Hepatocyte (in vitro differentiated cells): ENCODE measurements at regions not wholly inside any gene's neighbourhood (a gene's known extent, or its start where the extent isn't known, plus 50 kb on each side); places are given as distances from the start of the nearest gene placed in this dataset.

Source experiments
- DNase-seq: peaks from one replicate; pipeline ENCODE4 v3.0.0-alpha.2; 2016; ENCODE audit warnings: low spot score
- H2AFZ ChIP-seq: fragments of 200-600 bp; sonication (generic); 2 replicates; pipeline ENCODE4 v1.6.0; 2016; ENCODE audit warnings: antibody characterized with exemption, mild to moderate bottlenecking
- H3K27ac ChIP-seq: fragments of 200-600 bp; sonication (generic); 2 replicates; pipeline ENCODE4 v1.5.1; 2016; ENCODE audit warnings: mild to moderate bottlenecking
- H3K27me3 ChIP-seq: fragments of 200-600 bp; sonication (generic); 2 replicates; pipeline ENCODE4 v1.6.1; 2016
- H3K36me3 ChIP-seq: fragments of 200-600 bp; sonication (generic); replicated peaks from 2 replicates; pipeline ENCODE4 v1.5.1; 2016; ENCODE audit warnings: low read depth; ENCODE audit not compliant: insufficient read depth
- H3K4me1 ChIP-seq: fragments of 200-600 bp; sonication (generic); 2 replicates; pipeline ENCODE4 v1.5.1; 2016; ENCODE audit warnings: mild to moderate bottlenecking, moderate library complexity; ENCODE audit not compliant: insufficient read depth
- H3K4me2 ChIP-seq: fragments of 200-600 bp; sonication (generic); 2 replicates; pipeline ENCODE4 v1.6.0; 2016
- H3K4me3 ChIP-seq: fragments of 200-600 bp; sonication (generic); 2 replicates; pipeline ENCODE4 v1.5.1; 2016; ENCODE audit warnings: mild to moderate bottlenecking
- H3K79me2 ChIP-seq: fragments of 200-600 bp; sonication (generic); 2 replicates; pipeline ENCODE4 v1.6.0; 2017; ENCODE audit warnings: mild to moderate bottlenecking
- H3K9me2 ChIP-seq: fragments of 200-600 bp; sonication (generic); replicated peaks from 2 replicates; pipeline ENCODE4 v1.6.0; 2017; ENCODE audit warnings: mild to moderate bottlenecking; ENCODE audit not compliant: insufficient read depth
- H3K9me3 ChIP-seq: fragments of 200-600 bp; sonication (generic); 2 replicates; pipeline ENCODE4 v1.5.1; 2016; ENCODE audit warnings: low read depth, mild to moderate bottlenecking
- H4K20me1 ChIP-seq: fragments of 200-600 bp; sonication (generic); 2 replicates; pipeline ENCODE4 v1.6.0; 2016; ENCODE audit warnings: mild to moderate bottlenecking; ENCODE audit not compliant: insufficient read depth, poor library complexity, severe bottlenecking
- CTCF ChIP-seq: fragments of 200-600 bp; sonication (generic); IDR thresholded peaks from 2 replicates; pipeline ENCODE4 v1.5.1; 2016; ENCODE audit warnings: antibody characterized with exemption, mild to moderate bottlenecking; ENCODE audit not compliant: poor library complexity
- EZH2 ChIP-seq: fragments of 200-600 bp; sonication (generic); IDR thresholded peaks from 2 replicates; pipeline ENCODE4 v1.6.1; 2016; ENCODE audit warnings: antibody characterized with exemption, mild to moderate bottlenecking, borderline replicate concordance
- EZH2phosphoT487 ChIP-seq: fragments of 200-600 bp; sonication (generic); IDR thresholded peaks from one replicate; pipeline ENCODE4 v1.6.1; 2018; ENCODE audit warnings: antibody characterized with exemption, mild to moderate bottlenecking, low read depth, moderate library complexity; ENCODE audit not compliant: unreplicated experiment, severe bottlenecking
- WGBS: methylation state at CpG from one replicate; pipeline ENCODE4 v1.1.6; 2016; ENCODE audit warnings: low lambda C conversion rate; ENCODE audit errors: missing lambda C conversion rate; 5-methylcytosine and 5-hydroxymethylcytosine counted together

GRCh38 chr2:234318361-234318760 lies 178.5 kb downstream of the ARL4C start:
- no peak for TF ChIP-seq CTCF
- no peak for TF ChIP-seq EZH2
- no peak for TF ChIP-seq EZH2phosphoT487
- Histone ChIP-seq H3K79me2 (no peaks in the 10 kb centered on the region), H3K4me1 (no peaks in the 10 kb centered on the region), H3K9me2 (no peaks in the 10 kb centered on the region), H2AFZ (no peak overlapping the region), H4K20me1 (no peaks in the 10 kb centered on the region), H3K4me2 (no peak overlapping the region), H3K27me3 (no peaks in the 10 kb centered on the region), H3K9me3 (no peaks in the 10 kb centered on the region), H3K27ac (no peak overlapping the region), H3K4me3 (no peak overlapping the region), H3K36me3 (no peaks in the 10 kb centered on the region)
- 91% methylated on average over 3 of the region's 3 CpGs for WGBS
- DNase-seq: no peak

GRCh38 chr2:234313558-234313957 lies 183.3 kb downstream of the ARL4C start:
- 88% methylated on average over 4 of the region's 4 CpGs for WGBS

GRCh38 chr2:234310166-234310565 lies 186.7 kb downstream of the ARL4C start:
- Histone ChIP-seq H3K4me1 (no peaks in the 10 kb centered on the region), H4K20me1 (no peaks in the 10 kb centered on the region), H3K9me3 (no peaks in the 10 kb centered on the region), H2AFZ (no peak overlapping the region), H3K4me3 (no peak overlapping the region), H3K4me2 (no peak overlapping the region), H3K79me2 (no peaks in the 10 kb centered on the region), H3K27me3 (no peaks in the 10 kb centered on the region), H3K27ac (no peak overlapping the region), H3K36me3 (no peaks in the 10 kb centered on the region), H3K9me2 (no peaks in the 10 kb centered on the region)
- DNase-seq: no peak
- 92% methylated on average over 5 of the region's 5 CpGs for WGBS
- TF ChIP-seq CTCF (no peak), EZH2phosphoT487 (no peak)

More at GRCh38 chr2:234313558-234313957, 183.3 kb downstream of the ARL4C start:
- Histone ChIP-seq H3K4me2 (no peak overlapping the region), H3K79me2 (no peaks in the 10 kb centered on the region), H2AFZ (no peak overlapping the region), H3K27ac (no peak overlapping the region), H3K9me3 (no peaks in the 10 kb centered on the region), H3K4me3 (no peak overlapping the region), H3K4me1 (no peaks in the 10 kb centered on the region), H3K36me3 (no peaks in the 10 kb centered on the region), H3K27me3 (no peaks in the 10 kb centered on the region), H4K20me1 (no peaks in the 10 kb centered on the region), H3K9me2 (no peaks in the 10 kb centered on the region)
- no peak for DNase-seq
- TF ChIP-seq CTCF (no peak), EZH2 (no peak), EZH2phosphoT487 (no peak)

GRCh38 chr2:234309431-234309830 lies 187.4 kb downstream of the ARL4C start:
- no peak overlapping the region for H3K27ac ChIP-seq
- H4K20me1 ChIP-seq: no peaks in the 10 kb centered on the region
- no peaks in the 10 kb centered on the region for H3K36me3 ChIP-seq
- no peaks in the 10 kb centered on the region for H3K27me3 ChIP-seq
- H3K9me2 ChIP-seq: no peaks in the 10 kb centered on the region
- H3K79me2 ChIP-seq: no peaks in the 10 kb centered on the region
- H3K9me3 ChIP-seq: no peaks in the 10 kb centered on the region
- no peaks in the 10 kb centered on the region for H3K4me1 ChIP-seq
- no peak for DNase-seq
- H3K4me2 ChIP-seq: no peak overlapping the region
- 93% methylated on average over 5 of the region's 5 CpGs for WGBS
- TF ChIP-seq EZH2 (no peak), CTCF (no peak), EZH2phosphoT487 (no peak)
- no peak overlapping the region for H2AFZ ChIP-seq
- no peak overlapping the region for H3K4me3 ChIP-seq
